ENCODE measurements at regions not wholly inside any gene's neighbourhood (a gene's known extent, or its start where the extent isn't known, plus 50 kb on each side); places are given as distances from the start of the nearest gene placed in this dataset.

DNA sequence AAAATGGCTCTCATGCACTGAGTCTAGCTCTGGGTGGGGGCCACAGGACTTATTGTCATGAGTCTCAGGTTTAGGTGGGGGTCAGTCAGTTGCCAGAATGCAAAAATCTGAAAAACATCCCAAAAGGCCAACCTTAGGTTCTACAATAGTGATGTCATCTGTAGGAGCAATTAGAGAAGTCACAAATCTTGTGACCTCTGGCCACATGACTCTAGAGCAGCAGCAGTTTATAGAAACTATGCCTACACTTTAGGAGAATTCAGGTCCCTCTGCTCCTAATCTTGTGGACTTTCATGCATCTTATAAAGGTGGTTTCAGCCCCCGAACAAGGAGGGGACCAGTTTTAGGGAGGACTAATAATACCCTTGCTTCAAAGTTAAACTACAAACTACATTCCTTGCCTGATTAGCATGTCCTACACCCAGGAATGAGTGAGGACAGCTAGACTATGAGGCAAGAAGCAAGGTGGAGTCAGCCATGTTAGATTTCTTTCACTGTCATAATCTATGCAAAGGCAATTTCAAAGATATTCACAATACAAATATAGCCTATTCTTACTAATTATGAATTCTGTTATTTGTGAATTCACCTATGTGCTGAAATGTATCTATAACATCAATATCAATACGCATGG lies 123.5 kb upstream of the ADCY1 start:
- FAIRE-seq (no peak), DNase-seq (no peak)
- H3K4me1 ChIP-seq (ENCODE audit: control insufficient read depth in 2 of 3, insufficient read depth in 2 of 3, low read depth in 1 of 3, low read length in 3 of 3): no peaks in the 10 kb centered on the region
- H3K9me3 ChIP-seq (ENCODE audit: control insufficient read depth in 2 of 3, insufficient read depth in 1 of 3, low read length in 3 of 3): no peaks in the 10 kb centered on the region
- no peak overlapping the region for H3K27ac ChIP-seq (ENCODE audit: low read depth in 2 of 2, low read length in 2 of 2)
- no peaks in the 10 kb centered on the region for H3K36me3 ChIP-seq (ENCODE audit: control insufficient read depth in 2 of 3, insufficient read depth in 3 of 3, low read length in 3 of 3)
- H3K27me3 ChIP-seq (ENCODE audit: control insufficient read depth, insufficient read depth, low read length): no peaks in the 10 kb centered on the region
- no peak overlapping the region for H3K4me3 ChIP-seq (ENCODE audit: low read length in 3 of 3)
- intact Hi-C loops (cut with DNase I): no loop called here
- H3K9ac ChIP-seq (ENCODE audit: low read length in 3 of 3): no peak overlapping the region
- TF ChIP-seq, protein P1, sequence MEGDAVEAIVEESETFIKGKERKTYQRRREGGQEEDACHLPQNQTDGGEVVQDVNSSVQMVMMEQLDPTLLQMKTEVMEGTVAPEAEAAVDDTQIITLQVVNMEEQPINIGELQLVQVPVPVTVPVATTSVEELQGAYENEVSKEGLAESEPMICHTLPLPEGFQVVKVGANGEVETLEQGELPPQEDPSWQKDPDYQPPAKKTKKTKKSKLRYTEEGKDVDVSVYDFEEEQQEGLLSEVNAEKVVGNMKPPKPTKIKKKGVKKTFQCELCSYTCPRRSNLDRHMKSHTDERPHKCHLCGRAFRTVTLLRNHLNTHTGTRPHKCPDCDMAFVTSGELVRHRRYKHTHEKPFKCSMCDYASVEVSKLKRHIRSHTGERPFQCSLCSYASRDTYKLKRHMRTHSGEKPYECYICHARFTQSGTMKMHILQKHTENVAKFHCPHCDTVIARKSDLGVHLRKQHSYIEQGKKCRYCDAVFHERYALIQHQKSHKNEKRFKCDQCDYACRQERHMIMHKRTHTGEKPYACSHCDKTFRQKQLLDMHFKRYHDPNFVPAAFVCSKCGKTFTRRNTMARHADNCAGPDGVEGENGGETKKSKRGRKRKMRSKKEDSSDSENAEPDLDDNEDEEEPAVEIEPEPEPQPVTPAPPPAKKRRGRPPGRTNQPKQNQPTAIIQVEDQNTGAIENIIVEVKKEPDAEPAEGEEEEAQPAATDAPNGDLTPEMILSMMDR (IDR thresholded peaks at IDR 0.05; ENCODE audit: borderline replicate concordance, extremely low read depth, insufficient read depth): no peak

DNA sequence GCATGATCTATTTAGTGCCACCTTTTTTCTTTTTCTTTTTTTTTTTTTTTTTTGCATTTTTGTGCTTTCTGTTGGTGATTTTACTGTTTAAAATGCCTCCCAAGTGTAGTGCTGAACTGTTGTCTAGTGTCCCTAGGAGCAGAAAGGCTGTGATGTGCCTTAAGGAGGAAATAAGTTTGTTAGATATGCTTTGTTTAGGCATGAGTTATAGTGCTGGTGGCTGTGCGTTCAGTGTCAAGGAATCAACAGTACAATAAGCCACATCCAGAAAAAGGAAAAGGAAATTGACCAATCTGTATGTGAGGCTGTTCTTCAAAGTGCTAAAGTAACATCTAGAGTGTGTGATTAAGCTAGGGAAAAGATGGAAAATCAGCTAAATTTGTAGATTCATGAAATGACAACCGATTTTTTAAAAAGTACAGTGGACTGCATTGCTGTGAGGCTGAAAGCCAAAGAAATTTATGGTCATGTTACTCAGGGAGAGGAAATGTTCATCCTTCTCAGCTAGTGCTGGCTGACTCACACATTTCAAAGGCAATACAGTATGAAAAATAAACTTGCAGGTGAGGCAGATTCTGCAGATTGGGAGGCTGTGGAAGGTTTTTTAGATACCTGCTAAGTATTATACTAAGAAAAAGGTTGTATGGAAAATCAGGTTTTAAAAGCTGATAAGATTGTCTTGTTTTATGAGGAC lies 122.7 kb upstream of the ADCY1 start:
- Histone ChIP-seq H3K36me3 (ENCODE audit: control insufficient read depth in 2 of 3, insufficient read depth in 3 of 3, low read length in 3 of 3) (no peaks in the 10 kb centered on the region), H3K27ac (ENCODE audit: low read depth in 2 of 2, low read length in 2 of 2) (no peak overlapping the region), H3K27me3 (ENCODE audit: control insufficient read depth, insufficient read depth, low read length) (no peaks in the 10 kb centered on the region), H3K4me1 (ENCODE audit: control insufficient read depth in 2 of 3, insufficient read depth in 2 of 3, low read depth in 1 of 3, low read length in 3 of 3) (no peaks in the 10 kb centered on the region), H3K4me3 (ENCODE audit: low read length in 3 of 3) (no peak overlapping the region), H3K9me3 (ENCODE audit: control insufficient read depth in 2 of 3, insufficient read depth in 1 of 3, low read length in 3 of 3) (no peaks in the 10 kb centered on the region), H3K9ac (ENCODE audit: low read length in 3 of 3) (no peak overlapping the region)
- DNase-seq (no peak), FAIRE-seq (no peak)
- intact Hi-C loops (cut with DNase I): no loop called here
- TF ChIP-seq, protein P1 (IDR thresholded peaks at IDR 0.05; ENCODE audit: borderline replicate concordance, extremely low read depth, insufficient read depth): no peak

DNA sequence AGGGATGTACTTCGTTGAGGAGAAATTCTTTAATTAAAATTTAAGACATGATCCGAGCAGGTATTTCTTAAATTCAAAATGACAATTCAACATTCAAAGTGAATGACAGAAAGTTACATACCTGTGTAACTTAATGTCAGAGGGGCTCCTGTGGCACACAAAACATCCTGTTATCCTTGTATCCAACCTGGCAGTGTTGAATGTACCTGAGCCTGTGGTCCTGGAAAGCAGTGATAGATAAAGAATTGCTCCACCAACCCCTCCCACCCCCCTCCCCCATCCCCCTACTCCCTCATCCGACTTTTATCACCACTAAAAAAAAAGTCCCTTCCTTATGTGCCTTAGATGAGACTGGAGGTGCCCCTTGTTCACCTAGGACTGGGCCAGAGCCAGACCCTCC lies 119.4 kb upstream of the ADCY1 start:
- intact Hi-C loops (cut with DNase I): no loop called here
- H3K27me3 ChIP-seq (ENCODE audit: control insufficient read depth, insufficient read depth, low read length): no peaks in the 10 kb centered on the region
- TF ChIP-seq, protein P1 (IDR thresholded peaks at IDR 0.05; ENCODE audit: borderline replicate concordance, extremely low read depth, insufficient read depth): no peak
- DNase-seq (no peak), FAIRE-seq (no peak)
- no peak overlapping the region for H3K9ac ChIP-seq (ENCODE audit: low read length in 3 of 3)
- H3K4me3 ChIP-seq (ENCODE audit: low read length in 3 of 3): no peak overlapping the region
- no peaks in the 10 kb centered on the region for H3K4me1 ChIP-seq (ENCODE audit: control insufficient read depth in 2 of 3, insufficient read depth in 2 of 3, low read depth in 1 of 3, low read length in 3 of 3)
- H3K27ac ChIP-seq (ENCODE audit: low read depth in 2 of 2, low read length in 2 of 2): no peak overlapping the region
- no peaks in the 10 kb centered on the region for H3K36me3 ChIP-seq (ENCODE audit: control insufficient read depth in 2 of 3, insufficient read depth in 3 of 3, low read length in 3 of 3)
- no peaks in the 10 kb centered on the region for H3K9me3 ChIP-seq (ENCODE audit: control insufficient read depth in 2 of 3, insufficient read depth in 1 of 3, low read length in 3 of 3)

Measured in kidney (tissue), 13 donors.